IMR-90 (cell line): ENCODE measurements at regions not wholly inside any gene's neighbourhood (a gene's known extent, or its start where the extent isn't known, plus 50 kb on each side); places are given as distances from the start of the nearest gene placed in this dataset.

Experiments used
- ATAC-seq: fragments of 200-7000 bp; cut with Tn5 transposase; 2 replicates; pipeline ENCODE4 v1.9.1; 2020; ENCODE audit warnings: low read depth, mild to moderate bottlenecking, moderate library complexity
- BruUV-seq: library from RNA; stranded (reverse); fragments of 400-500 nt; replicated peaks from 2 replicates; lab custom pipeline; 2021; lab: Mats Ljungman, UMichigan
- CTCF ChIA-PET: fragments of 300-600 bp; formaldehyde crosslinking; extraction: SDS; loops from one replicate; lab custom pipeline; 2021; ENCODE audit warnings: antibody characterized with exemption; lab: Yijun Ruan, JAX
- POLR2A ChIA-PET: fragments of 300-600 bp; sonication (Branson Sonifier 250); formaldehyde crosslinking; loops from one replicate; lab custom pipeline; 2022; ENCODE audit warnings: antibody characterized with exemption; ENCODE audit not compliant: unreplicated experiment; lab: Charles Lee
- DNase-seq: peaks from one replicate; pipeline ENCODE4 v3.0.0; 2013
- H2AFZ ChIP-seq: replicated peaks from 2 replicates; pipeline ENCODE3; 2013; ENCODE audit warnings: low read length, mild to moderate bottlenecking; ENCODE audit not compliant: poor library complexity
- H2AK5ac ChIP-seq: 2 replicates; pipeline ENCODE4 v1.6.1; 2013; ENCODE audit warnings: low read depth, low read length, inconsistent platforms
- H2AK9ac ChIP-seq: replicated peaks from 2 replicates; pipeline ENCODE3; 2013; ENCODE audit warnings: mild to moderate bottlenecking, low read depth, low read length, moderate library complexity; ENCODE audit not compliant: poor library complexity
- H2BK120ac ChIP-seq: 2 replicates; pipeline ENCODE4 v1.6.1; 2013; ENCODE audit warnings: low read depth, low read length, inconsistent platforms
- H2BK15ac ChIP-seq: 3 replicates; pipeline ENCODE4 v1.6.1; 2013; ENCODE audit warnings: low read depth, low read length, inconsistent platforms
- H2BK20ac ChIP-seq: 2 replicates; pipeline ENCODE4 v1.6.1; 2013; ENCODE audit warnings: low read depth, mild to moderate bottlenecking, inconsistent platforms, low read length, moderate library complexity
- H2BK5ac ChIP-seq: 2 replicates; pipeline ENCODE4 v1.6.1; 2013; ENCODE audit warnings: mild to moderate bottlenecking, low read depth, low read length, inconsistent platforms; ENCODE audit not compliant: poor library complexity, severe bottlenecking
- H3K14ac ChIP-seq: replicated peaks from 2 replicates; pipeline ENCODE4 v1.6.1; 2013; ENCODE audit warnings: low read depth, low read length, inconsistent platforms
- H3K18ac ChIP-seq: 2 replicates; pipeline ENCODE4 v1.6.1; 2013; ENCODE audit warnings: low read depth, low read length, control low read depth
- H3K23ac ChIP-seq: 2 replicates; pipeline ENCODE4 v1.6.1; 2013; ENCODE audit warnings: low read depth, low read length, inconsistent platforms
- H3K27ac ChIP-seq: 2 replicates; pipeline ENCODE4 v1.5.1; 2013; ENCODE audit warnings: mild to moderate bottlenecking, control low read depth, low read length; ENCODE audit not compliant: insufficient read depth
- H3K27me3 ChIP-seq: 2 replicates; pipeline ENCODE4 v1.6.1; 2013; ENCODE audit warnings: low read length; ENCODE audit not compliant: control insufficient read depth, insufficient read depth
- H3K36me3 ChIP-seq: 2 replicates; pipeline ENCODE4 v1.6.1; 2013; ENCODE audit warnings: low read length, mixed read lengths; ENCODE audit not compliant: control insufficient read depth, insufficient read depth
- H3K4ac ChIP-seq: 2 replicates; pipeline ENCODE4 v1.6.1; 2013; ENCODE audit warnings: low read depth, low read length, inconsistent platforms
- H3K4me1 ChIP-seq: 2 replicates; pipeline ENCODE4 v1.6.1; 2013; ENCODE audit warnings: low read length, mixed read lengths; ENCODE audit not compliant: control insufficient read depth, insufficient read depth
- H3K4me2 ChIP-seq: 2 replicates; pipeline ENCODE4 v1.6.1; 2013; ENCODE audit warnings: low read depth, mild to moderate bottlenecking, control low read depth, low read length, moderate library complexity
- H3K4me3 ChIP-seq: 2 replicates; pipeline ENCODE4 v1.5.1; 2013; ENCODE audit warnings: low read depth, mild to moderate bottlenecking, control low read depth, low read length, moderate library complexity; ENCODE audit not compliant: insufficient read depth
- H3K56ac ChIP-seq: 2 replicates; pipeline ENCODE4 v1.6.1; 2013; ENCODE audit warnings: low read length, inconsistent platforms; ENCODE audit not compliant: insufficient read depth; ENCODE audit errors: extremely low read depth
- H3K79me1 ChIP-seq, 2 experiments: 2 replicates each; pipeline ENCODE4 v1.6.1; 2013; ENCODE audit warnings: low read length in 2 of 2, inconsistent platforms in 1 of 2, low read depth in 1 of 2
- H3K9ac ChIP-seq: 2 replicates; pipeline ENCODE4 v1.6.1; 2013; ENCODE audit warnings: low read depth, low read length, control low read depth
- H3K9me1 ChIP-seq: 2 replicates; pipeline ENCODE4 v1.6.1; 2013; ENCODE audit warnings: low read length, inconsistent platforms; ENCODE audit not compliant: insufficient read depth
- H3K9me3 ChIP-seq: 2 replicates; pipeline ENCODE4 v1.6.1; 2013; ENCODE audit warnings: low read length; ENCODE audit not compliant: control insufficient read depth, insufficient read depth
- H4K20me1 ChIP-seq: 2 replicates; pipeline ENCODE4 v1.6.1; 2013; ENCODE audit warnings: low read length, inconsistent platforms; ENCODE audit not compliant: insufficient read depth
- H4K5ac ChIP-seq: 2 replicates; pipeline ENCODE4 v1.6.1; 2013; ENCODE audit warnings: mild to moderate bottlenecking, low read depth, low read length, control low read depth
- H4K8ac ChIP-seq, 2 experiments: 2 replicates each; pipeline ENCODE4 v1.6.1; 2013; ENCODE audit warnings: low read depth in 2 of 2, low read length in 2 of 2, control low read depth in 1 of 2, inconsistent platforms in 1 of 2
- H4K91ac ChIP-seq: 2 replicates; pipeline ENCODE4 v1.6.1; 2013; ENCODE audit warnings: low read depth, low read length, inconsistent platforms; ENCODE audit not compliant: insufficient read depth
- CHD1 ChIP-seq: IDR thresholded peaks from 2 replicates; pipeline ENCODE4 v1.6.1; 2012; ENCODE audit warnings: low read depth, low read length, improper control_type of control experiment
- FOS ChIP-seq: fragments of 150-350 bp; IDR thresholded peaks from 2 replicates; pipeline ENCODE4 v1.6.1; 2016; ENCODE audit warnings: low read depth, low read length
- MAFK ChIP-seq: IDR thresholded peaks from 2 replicates; pipeline ENCODE4 v1.6.1; 2012; ENCODE audit warnings: low read depth, low read length, improper control_type of control experiment
- MAZ ChIP-seq: IDR thresholded peaks from 2 replicates; pipeline ENCODE4 v1.6.1; 2012; ENCODE audit warnings: low read depth, mild to moderate bottlenecking, low read length, improper control_type of control experiment, moderate library complexity, borderline replicate concordance
- NFE2L2 ChIP-seq: fragments of 150-350 bp; IDR thresholded peaks from 2 replicates; pipeline ENCODE4 v1.6.1; 2016; ENCODE audit warnings: low read depth, mild to moderate bottlenecking, low read length
- RCOR1 ChIP-seq: IDR thresholded peaks from 2 replicates; pipeline ENCODE4 v1.6.1; 2012; ENCODE audit warnings: mild to moderate bottlenecking, low read length, improper control_type of control experiment; ENCODE audit not compliant: insufficient replicate concordance
- SMC3 ChIP-seq: fragments of 150-350 bp; IDR thresholded peaks from 2 replicates; pipeline ENCODE4 v1.6.1; 2016; ENCODE audit warnings: low read depth, mild to moderate bottlenecking, antibody characterized with exemption, low read length, moderate library complexity
- WGBS, 2 experiments: methylation state at CpG; one replicate each; pipeline versions ENCODE4 v1.1.5 to v1.1.7; 2013; ENCODE audit warnings: missing lambda C conversion rate in 2 of 2; ENCODE audit not compliant: insufficient read length in 1 of 2; ENCODE audit errors: extremely low coverage in 2 of 2; 5-methylcytosine and 5-hydroxymethylcytosine counted together
- dilution Hi-C: fragments of 300-500 bp; cut with HindIII; formaldehyde crosslinking; loops from one replicate; pipeline ENCODE4 v1.14.3; 2018; ENCODE audit warnings: low sequenced_read_pairs; ENCODE audit not compliant: unreplicated experiment
- in situ Hi-C: fragments of 300-500 bp; cut with MboI; formaldehyde crosslinking; loops from 3 replicates; pipeline ENCODE4 v1.14.3; 2019; ENCODE audit warnings: low sequenced_read_pairs, inconsistent platforms, mixed read lengths
- intact Hi-C: fragments of 100-400 bp; cut with micrococcal nuclease; formaldehyde crosslinking; loops from 2 replicates; pipeline ENCODE4 v1.10.0; 2022

DNA sequence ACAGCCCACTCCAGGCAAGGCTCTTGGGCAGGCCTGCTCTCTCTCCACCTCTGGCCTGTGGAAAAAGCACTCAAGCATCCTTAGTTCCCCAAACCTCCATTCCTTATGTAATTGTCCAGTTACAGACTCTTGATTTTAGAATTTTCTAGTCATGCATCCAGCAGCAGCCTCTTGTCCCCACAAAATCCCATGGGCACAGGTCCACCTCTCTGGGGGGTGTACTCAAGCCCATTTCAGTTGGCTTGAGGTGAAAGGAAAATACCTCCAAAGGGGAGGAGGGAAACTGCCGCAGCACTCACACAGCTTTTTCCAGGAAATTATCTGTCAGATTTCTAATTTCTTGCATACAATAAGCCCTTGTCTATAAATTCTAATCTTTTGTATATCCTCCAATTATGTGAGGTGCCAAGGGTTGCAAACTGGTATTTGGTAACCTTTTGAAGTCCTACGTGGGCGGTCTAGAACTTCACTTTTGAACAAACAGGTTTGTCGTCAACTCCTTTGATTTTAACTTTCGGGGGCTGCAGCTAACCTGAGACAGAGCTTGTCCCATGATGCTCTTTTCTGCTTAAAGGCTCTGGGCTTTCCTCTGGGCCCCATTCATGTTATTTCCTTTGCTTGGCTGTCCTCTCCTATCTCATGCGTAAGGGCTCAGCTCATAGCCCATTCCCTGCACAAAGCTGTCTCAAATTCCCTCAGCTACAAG lies 104.7 kb upstream of the CEP85L start:
- Histone ChIP-seq H3K79me1 (no peaks in the 10 kb centered on the region), H2BK5ac (no peak overlapping the region), H3K9me3 (no peaks in the 10 kb centered on the region), H3K27ac (no peak overlapping the region), H3K4me1 (no peaks in the 10 kb centered on the region), H3K56ac (no peak overlapping the region), H2BK120ac (no peak overlapping the region), H3K23ac (no peak overlapping the region), H3K18ac (no peak overlapping the region), H2BK20ac (no peak overlapping the region), H4K20me1 (no peaks in the 10 kb centered on the region), H3K27me3 (no peaks in the 10 kb centered on the region; the same call in 1 of the 2 replicates), H3K9me1 (no peaks in the 10 kb centered on the region; the same call in 1 of the 2 replicates), H4K91ac (no peak overlapping the region), H4K8ac (no peak overlapping the region), H3K4me3 (no peak overlapping the region), H2AK9ac (no peak overlapping the region), H3K14ac (no peak overlapping the region), H2AFZ (no peak overlapping the region), H3K4me2 (no peak overlapping the region), H2AK5ac (no peak overlapping the region), H4K5ac (no peak overlapping the region), H3K9ac (no peak overlapping the region), H3K36me3 (no peaks in the 10 kb centered on the region), H3K4ac (no peak overlapping the region), H2BK15ac (no peak overlapping the region)
- in situ Hi-C loops, result no loop called here
- dilution Hi-C loops, result no loop called here
- intact Hi-C loops, result no loop called here
- ChIA-PET CTCF (no interaction called here), POLR2A (no interaction called here)
- TF ChIP-seq CHD1, result no peak
- TF ChIP-seq FOS, result no peak
- TF ChIP-seq RCOR1, result no peak
- TF ChIP-seq NFE2L2, result no peak
- no peak for TF ChIP-seq SMC3
- TF ChIP-seq MAFK, result no peak
- no peak for TF ChIP-seq MAZ
- WGBS, 2 experiments, result 84% methylated on average over 4 of the region's 6 CpGs; no CpG with 5 or more reads in 1 of the 2 experiments
- ATAC-seq (no peak), DNase-seq (no peak)
- BruUV-seq, result no TSS peak
